Bone marrow (tissue), 2 donors: ENCODE measurements at regions not wholly inside any gene's neighbourhood (a gene's known extent, or its start where the extent isn't known, plus 50 kb on each side); places are given as distances from the start of the nearest gene placed in this dataset.
"Not testable (repeated sequence)": the region's sequence is repeated elsewhere in the genome, so short reads cannot be mapped to it uniquely, and the experiment has no call there.

Experiments
- DNase-seq, 2 donors: peaks; one replicate each; lab custom pipeline; 2025; lab: John Stamatoyannopoulos, UW

DNA sequence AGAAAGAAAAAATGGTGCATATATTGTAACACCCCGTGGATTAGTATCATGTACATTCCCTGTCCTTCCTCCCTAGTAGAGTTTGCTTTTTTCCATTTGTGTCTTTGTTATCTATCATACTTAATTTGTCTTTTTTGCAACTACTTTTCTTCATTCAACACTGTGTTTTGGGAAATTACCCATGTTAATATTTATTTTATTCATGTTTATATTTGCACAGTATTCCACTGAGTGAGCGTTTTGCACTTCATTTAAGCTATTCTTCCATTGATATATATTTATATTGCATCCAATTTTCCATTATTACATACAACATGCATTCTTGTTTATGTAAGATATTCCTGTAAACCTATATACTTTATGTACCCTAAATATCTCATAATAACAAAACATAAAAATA is 57.6 kb upstream of the FAM171A1 start:
- no peak for DNase-seq

DNA sequence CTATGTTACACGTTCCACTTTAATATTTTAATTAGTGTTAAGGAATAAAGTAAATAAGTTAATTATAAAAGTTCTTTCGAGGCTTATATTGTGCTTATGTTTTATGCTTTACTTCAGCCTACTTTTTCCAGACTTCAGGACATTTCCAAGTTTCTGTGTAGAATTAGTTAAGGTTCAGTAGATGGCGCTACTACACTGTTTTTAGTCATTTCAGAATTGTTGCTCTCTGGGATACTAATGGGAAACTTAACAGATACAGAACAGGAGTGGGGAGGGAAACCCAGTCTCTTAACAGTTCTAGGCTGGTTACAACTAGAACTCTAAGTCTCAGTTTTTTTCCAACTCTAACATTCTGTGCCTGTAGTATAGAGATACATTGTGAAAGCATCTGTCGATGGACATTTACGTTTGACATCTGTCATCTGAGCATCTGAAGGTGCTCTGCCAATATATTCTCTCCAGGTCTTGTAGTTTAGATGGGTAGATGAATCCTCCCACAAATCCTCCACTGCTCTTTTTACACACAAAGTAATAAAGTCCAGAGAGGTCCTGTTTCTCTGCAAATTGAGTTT is 56.8 kb upstream of the FAM171A1 start:
- no peak for DNase-seq

DNA sequence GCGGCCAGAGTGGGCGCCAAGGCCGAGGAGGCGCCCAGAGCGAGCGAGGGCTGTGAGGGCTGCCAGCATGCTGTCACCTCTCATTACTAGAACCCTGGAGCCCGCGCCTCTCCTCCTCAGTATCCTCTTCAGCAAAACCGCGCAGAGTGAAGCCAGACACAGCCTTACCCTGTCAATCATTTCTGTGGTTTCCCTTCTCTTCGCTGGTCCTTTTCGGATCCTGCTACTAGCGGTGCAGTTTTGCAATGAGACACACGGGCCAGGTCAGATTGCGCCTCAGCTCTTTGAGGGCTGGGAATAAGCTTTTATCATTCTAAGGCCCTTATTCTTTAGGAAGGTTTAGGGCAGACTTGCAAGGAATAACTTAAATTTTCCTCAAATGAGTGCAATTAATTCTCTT is 55.5 kb upstream of the FAM171A1 start:
- no peak for DNase-seq

DNA sequence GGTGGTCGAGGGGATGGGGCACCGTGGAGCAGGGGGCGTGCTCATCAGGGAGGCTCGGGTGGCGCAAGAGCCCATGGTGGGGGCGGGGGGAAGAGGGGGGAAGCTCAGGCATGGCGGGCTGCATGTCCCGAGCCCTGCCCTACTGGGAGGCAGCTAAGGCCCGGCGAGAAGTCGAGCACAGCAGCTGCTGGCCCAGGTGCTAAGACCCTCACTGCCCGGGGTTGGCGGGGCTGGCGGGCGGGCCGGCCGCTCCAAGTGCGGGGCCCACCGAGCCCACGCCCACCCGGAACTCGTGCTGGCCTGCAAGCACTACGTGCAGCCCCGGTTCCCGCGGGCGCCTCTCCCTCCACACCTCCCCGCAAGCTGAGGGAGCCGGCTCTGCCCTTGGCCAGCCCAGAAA is 55.0 kb upstream of the FAM171A1 start:
- DNase-seq, result no peak

DNA sequence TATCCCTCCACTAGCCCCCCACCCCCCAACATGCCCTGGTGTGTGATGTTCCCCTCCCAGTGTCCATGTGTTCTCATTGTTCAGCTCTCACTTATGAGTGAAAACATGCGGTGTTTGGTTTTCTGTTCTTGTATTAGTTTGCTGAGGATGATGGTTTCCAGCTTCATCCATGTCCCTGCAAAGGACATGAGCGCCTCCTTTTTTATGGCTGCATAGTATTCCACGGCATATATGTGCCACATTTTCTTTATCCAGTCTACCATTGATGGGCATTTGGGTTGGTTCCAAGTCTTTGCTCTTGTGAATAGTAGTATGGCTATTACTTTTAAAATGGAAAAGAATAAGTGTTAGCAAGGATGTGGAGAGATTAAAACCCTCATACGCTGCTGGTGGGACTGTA is 50.8 kb upstream of the FAM171A1 start:
- not testable (repeated sequence) for DNase-seq
